ENCODE measurements at regions not wholly inside any gene's neighbourhood (a gene's known extent, or its start where the extent isn't known, plus 50 kb on each side); places are given as distances from the start of the nearest gene placed in this dataset.

- DNase-seq = no peak
Measured at GRCh38 chr10:4086131-4086898, 301.3 kb upstream of the KLF6 start.

- no peak for DNase-seq
Measured at GRCh38 chr10:4083509-4084003, 298.5 kb upstream of the KLF6 start.

- DNase-seq = no peak
Measured at GRCh38 chr10:4082861-4083260, 297.9 kb upstream of the KLF6 start.

GRCh38 chr10:4081685-4082111, 296.7 kb upstream of the KLF6 start:
- DNase-seq = no peak

- no peak for DNase-seq
Measured at GRCh38 chr10:4080225-4080805, 295.3 kb upstream of the KLF6 start.

- DNase-seq = no peak
Measured at GRCh38 chr10:4079803-4080202, 294.8 kb upstream of the KLF6 start.

- no peak for DNase-seq
Measured at GRCh38 chr10:4077804-4078203, 292.8 kb upstream of the KLF6 start.

DNA sequence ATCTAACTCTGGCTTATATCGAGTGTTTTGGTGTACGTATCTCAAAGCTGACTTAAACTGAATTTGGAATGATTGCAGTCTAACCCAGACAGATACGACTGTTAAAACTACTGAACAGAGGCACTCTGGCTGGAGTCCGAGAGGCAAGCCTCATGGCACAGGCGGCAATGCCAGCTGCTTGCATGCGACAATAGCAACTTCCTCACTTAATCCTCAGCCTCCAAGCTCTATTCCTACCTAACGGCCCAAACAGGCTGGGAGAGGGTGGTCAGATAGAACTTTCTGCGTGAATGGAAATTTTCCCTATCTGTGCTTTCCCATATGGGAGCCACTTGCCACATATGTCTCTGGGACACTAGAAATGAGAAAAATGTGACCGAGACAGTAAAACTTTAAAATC, 292.0 kb upstream of the KLF6 start:
- no peak for DNase-seq

DNA sequence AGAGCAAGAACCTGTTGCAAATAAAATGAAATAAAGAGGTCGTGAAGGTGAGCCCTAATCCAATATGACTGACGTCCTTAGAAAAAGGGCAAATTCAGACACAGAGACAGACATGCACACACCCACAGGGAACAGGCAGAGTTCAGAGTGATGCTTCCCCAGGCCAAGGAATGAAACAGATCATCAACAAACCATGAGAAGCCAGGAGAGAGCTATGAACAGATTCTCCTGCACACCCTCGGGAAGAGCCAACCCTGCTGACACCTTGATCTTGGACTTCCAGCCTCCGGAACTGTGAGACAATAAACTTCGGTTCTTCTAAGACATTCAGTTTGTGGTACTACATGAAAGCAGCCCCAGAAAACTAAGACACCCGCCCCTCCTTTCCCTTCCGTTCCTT, 290.4 kb upstream of the KLF6 start:
- no peak for DNase-seq

- DNase-seq = no peak
Measured at GRCh38 chr10:4074545-4075407, 289.8 kb upstream of the KLF6 start.

GRCh38 chr10:4073912-4074311, 288.9 kb upstream of the KLF6 start:
- DNase-seq = no peak

DNA sequence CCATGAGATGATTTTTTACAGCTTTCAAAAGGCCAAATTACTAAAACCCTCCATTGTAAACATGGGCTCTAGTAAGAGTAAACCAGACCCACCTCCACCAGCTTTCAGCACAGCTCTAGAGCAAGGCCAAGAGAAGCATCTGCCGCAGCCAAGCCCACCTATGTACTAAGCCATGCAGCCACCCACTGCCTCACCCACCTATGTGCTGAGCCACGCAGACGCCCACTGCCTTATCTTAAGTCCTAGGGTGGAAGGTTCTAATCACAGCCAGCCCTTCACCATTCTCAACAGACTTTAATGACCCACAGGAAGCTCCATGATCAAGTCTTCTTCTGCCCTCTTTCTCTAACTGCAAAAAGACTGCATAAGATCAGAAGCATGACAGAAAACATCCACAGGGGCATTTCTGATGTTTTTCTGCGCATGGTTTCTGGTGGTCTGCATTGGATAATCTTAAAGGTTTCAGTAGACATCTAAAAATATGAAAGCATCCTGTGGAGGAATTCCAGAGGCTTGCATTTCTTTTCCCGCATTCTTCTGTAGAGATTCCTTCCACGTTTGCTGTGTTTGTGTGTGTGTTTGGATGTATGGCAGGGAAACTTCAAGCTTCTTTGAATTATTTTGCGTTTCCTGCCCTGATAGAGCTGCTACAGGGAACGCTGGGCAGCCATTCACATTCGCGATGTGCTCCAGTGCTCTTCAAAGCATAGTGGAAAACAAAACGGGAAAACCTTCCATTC, 286.1 kb upstream of the KLF6 start:
- DNase-seq = no peak

DNA sequence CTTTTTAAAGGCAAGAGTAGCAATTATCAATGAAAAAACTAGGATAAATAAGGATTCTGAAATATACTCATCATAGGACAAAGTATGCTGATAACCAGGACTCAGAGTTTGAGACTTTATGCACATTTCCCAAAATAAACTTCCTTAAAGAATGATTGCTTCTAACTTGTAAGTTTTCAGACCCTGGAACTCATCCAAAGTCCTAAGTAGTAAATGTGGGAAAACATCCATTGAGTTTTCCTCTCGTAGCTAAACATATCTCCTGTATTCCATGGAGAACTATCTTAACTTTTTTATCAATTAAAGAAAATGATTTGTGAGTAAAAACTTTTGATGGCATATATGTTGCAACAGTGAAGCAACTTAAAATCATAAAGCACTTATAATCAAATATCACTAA, 285.2 kb upstream of the KLF6 start:
- no peak for DNase-seq

- no peak for DNase-seq
Measured at GRCh38 chr10:4069491-4069890, 284.5 kb upstream of the KLF6 start.

- DNase-seq = no peak
Measured at GRCh38 chr10:4068629-4069028, 283.6 kb upstream of the KLF6 start.

DNA sequence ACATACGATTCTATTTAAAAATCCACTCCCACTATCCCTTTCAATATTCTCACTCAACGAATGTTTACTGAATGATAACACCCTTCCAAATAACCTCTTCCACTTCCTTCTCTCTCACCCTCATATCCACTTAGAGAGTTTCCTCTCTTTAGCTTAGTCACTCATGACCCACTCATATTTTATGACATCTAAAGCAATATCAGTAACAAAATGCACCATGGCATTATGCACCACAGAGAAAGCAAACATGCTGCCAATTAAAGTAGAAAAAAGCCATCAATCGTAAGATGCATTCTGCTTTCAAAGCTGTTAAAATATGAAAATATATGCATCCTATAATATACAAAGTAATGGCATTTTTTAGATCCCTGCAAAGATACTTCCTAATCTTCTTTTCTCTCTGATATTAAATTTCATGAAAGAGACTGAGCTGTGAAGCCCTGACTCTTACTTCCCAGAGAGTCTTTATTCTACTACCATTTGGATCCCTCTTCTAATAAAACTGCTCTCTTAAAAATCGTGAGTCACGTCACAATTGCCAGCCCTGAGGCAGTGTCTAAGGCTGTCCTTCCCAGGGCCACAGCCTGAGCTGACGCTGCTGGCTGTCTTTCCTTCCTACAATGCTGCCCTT, 283.0 kb upstream of the KLF6 start:
- DNase-seq = no peak

DNA sequence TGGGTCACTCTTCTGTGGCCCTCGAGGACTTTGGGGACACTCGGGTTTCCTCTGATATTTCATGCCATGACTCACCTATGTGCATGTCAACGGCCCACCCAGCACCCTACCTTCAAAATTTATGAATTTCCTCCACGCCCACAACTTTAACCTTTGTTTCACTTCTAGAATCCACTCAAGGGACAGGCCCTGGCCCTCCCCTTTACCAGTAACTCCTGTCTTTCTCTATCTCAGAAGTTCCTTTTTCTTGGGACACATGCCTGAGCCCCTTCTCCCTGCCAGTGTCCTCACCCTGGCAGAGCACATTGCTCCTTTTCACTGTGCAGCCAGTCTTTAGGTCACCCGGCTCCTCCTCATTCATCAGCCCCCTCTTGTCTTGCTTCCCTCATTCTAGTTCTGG, 282.5 kb upstream of the KLF6 start:
- DNase-seq = peak; percentile 59

GRCh38 chr10:4066581-4067390, 281.8 kb upstream of the KLF6 start:
- no peak for DNase-seq

- no peak for DNase-seq
Measured at GRCh38 chr10:4064489-4064888, 279.5 kb upstream of the KLF6 start.

DNA sequence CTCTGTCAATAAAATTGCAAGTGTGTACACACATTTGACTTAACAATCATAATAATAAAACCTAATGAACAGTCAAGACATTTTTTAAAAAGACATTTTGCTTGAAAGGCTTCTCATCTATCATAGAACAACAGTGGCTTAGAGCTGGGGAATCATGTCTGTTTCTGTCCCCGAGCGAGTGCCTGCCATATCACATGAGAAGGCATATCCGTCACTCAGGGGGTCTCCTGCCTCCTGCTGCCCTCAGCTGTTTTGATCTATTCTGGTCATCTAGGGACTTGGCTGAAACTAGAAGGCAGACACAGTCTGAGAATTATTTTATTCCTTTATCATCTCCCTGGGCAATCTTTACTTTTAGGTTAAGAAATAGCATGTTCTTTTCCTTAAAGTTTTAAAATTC, 278.7 kb upstream of the KLF6 start:
- DNase-seq = no peak

DNA sequence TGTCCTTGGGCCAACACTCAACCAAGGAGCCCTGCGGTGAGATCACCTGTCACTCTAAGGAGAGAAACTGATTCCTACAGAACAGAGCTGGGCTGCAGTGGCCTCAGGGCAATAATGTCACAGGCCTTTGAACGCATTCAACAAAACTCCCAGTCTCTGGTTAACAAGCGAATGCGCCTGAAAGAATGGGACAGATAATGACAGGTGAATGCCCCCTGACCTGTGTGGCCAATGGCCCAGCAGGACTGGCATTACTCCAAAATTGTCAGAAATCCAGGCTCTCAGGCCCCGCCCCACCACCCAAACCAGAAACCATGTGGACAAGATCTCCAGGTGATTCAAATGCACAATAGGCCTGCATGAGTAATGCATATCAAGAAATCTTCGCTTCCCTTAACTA, 277.7 kb upstream of the KLF6 start:
- no peak for DNase-seq

DNA sequence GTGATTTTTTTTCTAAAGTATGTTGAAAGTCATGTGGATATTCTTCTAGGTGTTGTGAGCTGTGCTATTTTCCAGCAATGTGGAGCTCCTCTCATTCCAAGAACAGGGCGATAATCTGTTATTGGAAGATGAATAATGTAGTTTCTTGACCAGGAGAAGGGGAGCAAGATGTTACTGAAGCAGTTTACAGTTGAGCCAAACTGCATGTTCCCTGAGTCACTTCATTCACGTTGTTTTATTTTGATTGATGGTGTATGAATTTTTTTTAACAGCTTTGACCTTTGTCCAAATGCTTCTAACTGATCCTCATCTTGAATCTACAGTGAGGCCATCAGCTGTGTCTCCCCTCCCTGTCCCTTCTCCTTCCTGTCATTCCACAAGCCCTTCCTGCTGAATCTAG, 277.1 kb upstream of the KLF6 start:
- DNase-seq = no peak

Data from OCI-M1 (cell line).